K562 (cell line): ENCODE measurements at regions not wholly inside any gene's neighbourhood (a gene's known extent, or its start where the extent isn't known, plus 50 kb on each side); places are given as distances from the start of the nearest gene placed in this dataset.

ENCODE experiments used
- CBFA2T3 ChIP-seq: fragments of 450-650 bp; IDR thresholded peaks from 2 replicates; pipeline ENCODE4 v1.6.1; 2017
- E2F3 ChIP-seq: fragments of 250-450 bp; sonication (Bioruptor Pico); IDR thresholded peaks from 2 replicates; pipeline ENCODE4 v1.4.0; 2020; ENCODE audit warnings: mild to moderate bottlenecking
- EGR1 ChIP-seq: fragments of 450-650 bp; conservative IDR thresholded peaks from 2 replicates; pipeline ENCODE4 v1.6.1; 2017; ENCODE audit warnings: mild to moderate bottlenecking
- ETS1 ChIP-seq: conservative IDR thresholded peaks from 2 replicates; pipeline ENCODE4 v1.6.1; 2011; ENCODE audit warnings: low read depth, mild to moderate bottlenecking, low read length; ENCODE audit not compliant: control insufficient read depth
- HLTF ChIP-seq: fragments of 450-650 bp; IDR thresholded peaks from 2 replicates; pipeline ENCODE4 v1.6.1; 2016
- HMBOX1 ChIP-seq: sonication (generic); IDR thresholded peaks from 2 replicates; pipeline ENCODE4 v1.6.1; 2016
- KDM5B ChIP-seq: fragments of 200-600 bp; sonication (generic); IDR thresholded peaks from 2 replicates; pipeline ENCODE4 v1.6.1; 2012; ENCODE audit warnings: low read depth, mild to moderate bottlenecking, moderate library complexity, low read length, control low read depth, inconsistent platforms; ENCODE audit not compliant: insufficient replicate concordance
- MLLT1 ChIP-seq, 2 experiments: fragments of 450-650 bp; IDR thresholded peaks; 2 replicates each; pipeline ENCODE4 v1.6.1; 2016
- MYC ChIP-seq, 2 experiments: fragments of 250-450 bp in 1 of 2; sonication (Bioruptor Pico) in 1 of 2; IDR thresholded peaks; 2 replicates each; pipeline versions ENCODE4 v1.5.1 to v1.6.1; 2012 to 2021; ENCODE audit warnings: low read depth in 2 of 2, borderline replicate concordance in 1 of 2, improper control_type of control experiment in 1 of 2, low read length in 1 of 2, mild to moderate bottlenecking in 1 of 2, moderate library complexity in 1 of 2
- NCOA2 ChIP-seq, 2 experiments: fragments of 450-650 bp; IDR thresholded peaks; 2 replicates each; pipeline ENCODE4 v1.6.1; 2018; ENCODE audit warnings: mild to moderate bottlenecking in 2 of 2, moderate library complexity in 1 of 2; ENCODE audit not compliant: partially characterized antibody in 2 of 2
- NR0B1 ChIP-seq: fragments of 450-650 bp; IDR thresholded peaks from one replicate; pipeline ENCODE4 v1.6.1; 2018; ENCODE audit warnings: mild to moderate bottlenecking, moderate library complexity; ENCODE audit not compliant: partially characterized antibody
- PATZ1 ChIP-seq: fragments of 250-450 bp; sonication (Bioruptor Pico); IDR thresholded peaks from 2 replicates; pipeline ENCODE4 v1.5.0; 2020; ENCODE audit warnings: mild to moderate bottlenecking, borderline replicate concordance
- SIN3B ChIP-seq: fragments of 450-650 bp; IDR thresholded peaks from 2 replicates; pipeline ENCODE4 v1.6.1; 2017; ENCODE audit warnings: low read depth, mild to moderate bottlenecking, moderate library complexity
- SNIP1 ChIP-seq: fragments of 450-650 bp; IDR thresholded peaks from 2 replicates; pipeline ENCODE4 v1.7.1; 2017; ENCODE audit warnings: low read depth, mild to moderate bottlenecking
- U2AF2 ChIP-seq: fragments of 200-400 bp; formaldehyde crosslinking; optimal IDR thresholded peaks from 2 replicates; pipeline ENCODE3; 2017; ENCODE audit warnings: low read depth, mild to moderate bottlenecking, low read length
- VEZF1 ChIP-seq: fragments of 200-800 bp; sonication (Bioruptor generic); IDR thresholded peaks from 2 replicates; pipeline ENCODE4 v1.6.1; 2017; ENCODE audit warnings: missing genetic modification characterization, missing compliant biosample characterization
- ZNF121 ChIP-seq: sonication (generic); formaldehyde crosslinking; conservative IDR thresholded peaks from 2 replicates; pipeline ENCODE4 v1.8.0; 2022; ENCODE audit warnings: missing genetic modification reagents
- ZNF444 ChIP-seq: fragments of 250-450 bp; sonication (Bioruptor Pico); IDR thresholded peaks from 2 replicates; pipeline ENCODE4 v1.4.0; 2020; ENCODE audit warnings: mild to moderate bottlenecking, moderate library complexity
- TF ChIP-seq, protein P1 (sequence below): fragments of 450-650 bp; formaldehyde crosslinking; IDR thresholded peaks from 2 replicates; pipeline ENCODE4 v1.4.0; 2020; ENCODE audit warnings: mild to moderate bottlenecking, mixed read lengths

- no peak for TF ChIP-seq ZNF121 (CRISPR knock-in tag)
- TF ChIP-seq ZNF444 (CRISPR knock-in tag): no peak
- TF ChIP-seq U2AF2: no peak
- TF ChIP-seq CBFA2T3: peak; percentile 75
- no peak for TF ChIP-seq E2F3 (CRISPR knock-in tag)
- TF ChIP-seq, protein P1, sequence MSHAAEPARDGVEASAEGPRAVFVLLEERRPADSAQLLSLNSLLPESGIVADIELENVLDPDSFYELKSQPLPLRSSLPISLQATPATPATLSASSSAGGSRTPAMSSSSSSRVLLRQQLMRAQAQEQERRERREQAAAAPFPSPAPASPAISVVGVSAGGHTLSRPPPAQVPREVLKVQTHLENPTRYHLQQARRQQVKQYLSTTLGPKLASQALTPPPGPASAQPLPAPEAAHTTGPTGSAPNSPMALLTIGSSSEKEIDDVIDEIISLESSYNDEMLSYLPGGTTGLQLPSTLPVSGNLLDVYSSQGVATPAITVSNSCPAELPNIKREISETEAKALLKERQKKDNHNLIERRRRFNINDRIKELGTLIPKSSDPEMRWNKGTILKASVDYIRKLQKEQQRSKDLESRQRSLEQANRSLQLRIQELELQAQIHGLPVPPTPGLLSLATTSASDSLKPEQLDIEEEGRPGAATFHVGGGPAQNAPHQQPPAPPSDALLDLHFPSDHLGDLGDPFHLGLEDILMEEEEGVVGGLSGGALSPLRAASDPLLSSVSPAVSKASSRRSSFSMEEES (CRISPR knock-in tag): no peak
- TF ChIP-seq VEZF1 (CRISPR knock-in tag): no peak
- TF ChIP-seq NCOA2 (IDR thresholded peaks at IDR 0.05; ENCODE audit: partially characterized antibody in 2 of 2): no peak
- TF ChIP-seq HLTF: no peak
- TF ChIP-seq NR0B1: no peak
- TF ChIP-seq SIN3B: no peak
- TF ChIP-seq ETS1: no peak
- TF ChIP-seq MYC (IDR thresholded peaks at IDR 0.05; ENCODE audit: low read depth, low read length): no peak
- no peak for TF ChIP-seq MYC (CRISPR knock-in tag; IDR thresholded peaks at IDR 0.05; ENCODE audit: borderline replicate concordance, low read depth)
- TF ChIP-seq HMBOX1: peak; percentile 54; the same call in 1 of the 2 replicates
- no peak for TF ChIP-seq KDM5B
- no peak for TF ChIP-seq EGR1
- no peak for TF ChIP-seq SNIP1
- TF ChIP-seq MLLT1 (IDR thresholded peaks at IDR 0.05): no peak
- TF ChIP-seq PATZ1: no peak
Measured at GRCh38 chr12:5220835-5221234, 177.2 kb downstream of the KCNA5 start (continued).
